B cell (primary cell): ENCODE measurements at regions not wholly inside any gene's neighbourhood (a gene's known extent, or its start where the extent isn't known, plus 50 kb on each side); places are given as distances from the start of the nearest gene placed in this dataset.

Experiments used
- ATAC-seq: fragments of 200-7000 bp; cut with Tn5 transposase; one replicate; pipeline ENCODE4 v1.10.0; 2021; ENCODE audit warnings: low read depth, mild to moderate bottlenecking, moderate number of reproducible peaks, moderate library complexity
- CTCF ChIA-PET: fragments of 350-600 bp; sonication (Branson Sonifier 250); formaldehyde crosslinking; loops from one replicate; lab custom pipeline; 2021; ENCODE audit warnings: antibody characterized with exemption, inconsistent platforms; lab: Charles Lee
- POLR2A ChIA-PET: fragments of 350-600 bp; sonication (Branson Sonifier 250); formaldehyde crosslinking; loops from one replicate; lab custom pipeline; 2021; ENCODE audit warnings: antibody characterized with exemption; lab: Charles Lee
- DNase-seq: peaks from one replicate; pipeline ENCODE4 v3.0.0; 2013
- H2AFZ ChIP-seq: 2 replicates; pipeline ENCODE4 v1.6.1; 2012; ENCODE audit warnings: mild to moderate bottlenecking, low read depth, low read length; ENCODE audit not compliant: insufficient read depth, poor library complexity, severe bottlenecking
- H3K27ac ChIP-seq, 2 donors: 1 replicate in 1 of 2; 2 replicates in 1 of 2; pipeline ENCODE4 v1.5.1; 2012 to 2013; ENCODE audit warnings: low read length in 2 of 2, mild to moderate bottlenecking in 2 of 2, moderate library complexity in 1 of 2
- H3K27me3 ChIP-seq, 4 experiments: fragments of 200-600 bp in 1 of 4; sonication (generic) in 1 of 4; replicated peaks in 1 of 4; 1 replicate in 2 of 4; 2 replicates in 2 of 4; pipeline versions ENCODE4 v1.6.1 to v1.7.0; 2013 to 2016; ENCODE audit warnings: low read length in 3 of 4, mild to moderate bottlenecking in 2 of 4, mixed read lengths in 1 of 4, moderate library complexity in 1 of 4; ENCODE audit not compliant: insufficient read depth in 4 of 4, control insufficient read depth in 3 of 4; ENCODE audit errors: control extremely low read depth in 1 of 4
- H3K36me3 ChIP-seq, 2 experiments: replicated peaks in 1 of 2; 1 replicate in 1 of 2; 2 replicates in 1 of 2; pipeline versions ENCODE4 v1.6.1 to v1.7.1; 2013; ENCODE audit warnings: low read length in 1 of 2; ENCODE audit not compliant: insufficient read depth in 2 of 2, control insufficient read depth in 1 of 2; ENCODE audit errors: control extremely low read depth in 1 of 2, extremely low read depth in 1 of 2
- H3K4me1 ChIP-seq, 2 donors: fragments of 200-600 bp in 1 of 2; sonication (generic) in 1 of 2; 1 replicate in 1 of 2; 2 replicates in 1 of 2; pipeline versions ENCODE4 v1.5.1 to v1.6.1; 2013 to 2017; ENCODE audit warnings: low read length in 2 of 2; ENCODE audit not compliant: control insufficient read depth in 2 of 2, insufficient read depth in 2 of 2
- H3K4me2 ChIP-seq: replicated peaks from 2 replicates; pipeline ENCODE3; 2012; ENCODE audit warnings: mild to moderate bottlenecking, low read depth, low read length; ENCODE audit not compliant: poor library complexity, severe bottlenecking
- H3K4me3 ChIP-seq, 5 experiments: fragments of 200-600 bp in 1 of 5; sonication (generic) in 1 of 5; 1 replicate in 3 of 5; 2 replicates in 2 of 5; pipeline versions ENCODE4 v1.5.1 to v1.7.0; 2011 to 2016; ENCODE audit warnings: low read length in 4 of 5, mild to moderate bottlenecking in 4 of 5, low read depth in 2 of 5, control low read depth in 1 of 5, moderate library complexity in 1 of 5; ENCODE audit not compliant: insufficient read depth in 1 of 5; ENCODE audit errors: control extremely low read depth in 1 of 5, extremely low read depth in 1 of 5
- H3K79me2 ChIP-seq: fragments of 200-600 bp; sonication (generic); one replicate; pipeline ENCODE4 v1.6.0; 2016; ENCODE audit warnings: low read length; ENCODE audit not compliant: control insufficient read depth, insufficient read depth
- H3K9ac ChIP-seq: fragments of 200-600 bp; sonication (generic); 2 replicates; pipeline ENCODE4 v1.6.1; 2017; ENCODE audit warnings: mild to moderate bottlenecking, low read length, moderate library complexity
- H3K9me3 ChIP-seq, 3 donors: one replicate each; pipeline versions ENCODE4 v1.6.1 to v1.7.1; 2013; ENCODE audit warnings: low read length in 2 of 3; ENCODE audit not compliant: control insufficient read depth in 2 of 3, insufficient read depth in 1 of 3; ENCODE audit errors: control extremely low read depth in 1 of 3
- H4K20me1 ChIP-seq: 2 replicates; pipeline ENCODE4 v1.6.0; 2012; ENCODE audit warnings: mild to moderate bottlenecking, low read length; ENCODE audit not compliant: insufficient read depth, control insufficient read depth, poor library complexity, severe bottlenecking
- H3K27ac Mint-ChIP-seq: one replicate; pipeline ENCODE4 v1.8.0; 2021; ENCODE audit warnings: mixed read lengths
- H3K27me3 Mint-ChIP-seq: one replicate; pipeline ENCODE4 v1.8.0; 2021; ENCODE audit warnings: mixed read lengths
- H3K4me1 Mint-ChIP-seq: one replicate; pipeline ENCODE4 v1.8.0; 2021; ENCODE audit warnings: mixed read lengths
- H3K4me3 Mint-ChIP-seq: one replicate; pipeline ENCODE4 v1.8.0; 2021; ENCODE audit warnings: mixed read lengths
- H3K9me3 Mint-ChIP-seq: one replicate; pipeline ENCODE4 v1.8.0; 2022; ENCODE audit warnings: mixed read lengths; ENCODE audit not compliant: insufficient read depth
- EZH2 ChIP-seq: IDR thresholded peaks from 2 replicates; pipeline ENCODE4 v1.6.1; 2012; ENCODE audit warnings: borderline replicate concordance, low read depth, mild to moderate bottlenecking, moderate library complexity, low read length; ENCODE audit not compliant: insufficient read depth, poor library complexity, severe bottlenecking
- WGBS: methylation state at CpG from one replicate; pipeline ENCODE4 v1.1.5; 2013; ENCODE audit warnings: missing lambda C conversion rate; ENCODE audit not compliant: insufficient coverage; 5-methylcytosine and 5-hydroxymethylcytosine counted together
- intact Hi-C: fragments of 100-400 bp; cut with micrococcal nuclease; formaldehyde crosslinking; loops from one replicate; pipeline ENCODE4 v1.10.0; 2022
- TF ChIP-seq, protein P1 (sequence below): fragments of 200-600 bp; IDR thresholded peaks from one replicate; pipeline ENCODE4 v1.8.0; 2022; ENCODE audit warnings: antibody characterized with exemption, mild to moderate bottlenecking

DNA sequence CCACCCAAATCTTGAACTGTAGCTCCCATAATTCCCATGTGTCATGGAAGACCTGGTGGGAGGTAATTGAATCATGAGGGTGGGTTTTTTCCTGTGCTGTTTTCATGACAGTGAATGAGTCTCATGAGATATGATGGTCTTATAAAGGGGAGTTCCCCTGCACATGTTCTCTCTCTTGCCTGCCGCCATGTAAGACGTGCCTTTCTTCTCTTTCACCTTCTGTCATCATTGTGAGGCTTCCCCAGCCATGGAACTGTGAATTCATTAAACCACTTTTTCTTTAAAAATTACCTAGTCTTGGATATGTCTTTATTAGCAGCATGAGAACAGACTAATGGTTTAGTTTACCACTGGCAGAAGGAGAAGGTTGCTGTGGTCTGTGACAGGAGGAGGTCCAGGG lies 111.5 kb upstream of the RAB18 start:
- Histone ChIP-seq H3K36me3 (no peaks in the 10 kb centered on the region), H3K27ac (no peak overlapping the region), H3K4me1 (no peaks in the 10 kb centered on the region), H3K4me2 (no peak overlapping the region), H3K4me3 (no peak overlapping the region), H3K27me3 (no peaks in the 10 kb centered on the region), H2AFZ (no peak overlapping the region), H3K9ac (no peak overlapping the region), H3K79me2 (no peaks in the 10 kb centered on the region), H3K9me3 (peaks cover 0 to 5% (median 0%) of the 10 kb centered on the region in 3 donors), H4K20me1 (no peaks in the 10 kb centered on the region)
- Mint-ChIP-seq H3K4me3 (no peak overlapping the region), H3K9me3 (peaks cover 3% of the 10 kb centered on the region), H3K27ac (no peak overlapping the region), H3K27me3 (peaks cover 34% of the 10 kb centered on the region), H3K4me1 (no peaks in the 10 kb centered on the region)
- POLR2A ChIA-PET: interaction anchor here (0.6 kb wide), 1 partner anchor 863 kb away, joined by 3 read pairs; no protein-coding TSS in a partner anchor
- no CpG with 5 or more reads among the region's 2 CpGs for WGBS
- CTCF ChIA-PET: no interaction called here
- intact Hi-C loops: no loop called here
- TF ChIP-seq, protein P1, sequence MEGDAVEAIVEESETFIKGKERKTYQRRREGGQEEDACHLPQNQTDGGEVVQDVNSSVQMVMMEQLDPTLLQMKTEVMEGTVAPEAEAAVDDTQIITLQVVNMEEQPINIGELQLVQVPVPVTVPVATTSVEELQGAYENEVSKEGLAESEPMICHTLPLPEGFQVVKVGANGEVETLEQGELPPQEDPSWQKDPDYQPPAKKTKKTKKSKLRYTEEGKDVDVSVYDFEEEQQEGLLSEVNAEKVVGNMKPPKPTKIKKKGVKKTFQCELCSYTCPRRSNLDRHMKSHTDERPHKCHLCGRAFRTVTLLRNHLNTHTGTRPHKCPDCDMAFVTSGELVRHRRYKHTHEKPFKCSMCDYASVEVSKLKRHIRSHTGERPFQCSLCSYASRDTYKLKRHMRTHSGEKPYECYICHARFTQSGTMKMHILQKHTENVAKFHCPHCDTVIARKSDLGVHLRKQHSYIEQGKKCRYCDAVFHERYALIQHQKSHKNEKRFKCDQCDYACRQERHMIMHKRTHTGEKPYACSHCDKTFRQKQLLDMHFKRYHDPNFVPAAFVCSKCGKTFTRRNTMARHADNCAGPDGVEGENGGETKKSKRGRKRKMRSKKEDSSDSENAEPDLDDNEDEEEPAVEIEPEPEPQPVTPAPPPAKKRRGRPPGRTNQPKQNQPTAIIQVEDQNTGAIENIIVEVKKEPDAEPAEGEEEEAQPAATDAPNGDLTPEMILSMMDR: no peak
- no peak for TF ChIP-seq EZH2
- DNase-seq: no peak
- ATAC-seq: no peak

DNA sequence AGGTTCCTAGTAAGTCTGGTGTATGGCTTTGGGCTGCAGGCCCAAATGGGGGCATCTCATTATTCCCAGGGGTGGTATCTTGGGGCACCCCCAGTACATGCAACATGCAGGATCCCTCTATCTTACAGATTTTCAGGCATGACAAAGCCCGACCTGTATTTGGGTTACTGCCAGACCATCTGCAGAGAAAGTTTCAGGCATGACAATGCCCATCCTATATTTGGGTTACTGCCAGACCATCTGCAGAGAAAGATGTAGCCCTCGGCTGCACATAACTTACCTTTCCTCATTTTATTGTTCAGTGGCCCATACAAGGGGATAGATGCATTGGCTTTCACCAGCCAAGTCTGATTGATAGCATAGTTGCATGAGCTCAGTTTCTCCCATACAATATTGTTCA lies 112.2 kb upstream of the RAB18 start:
- Histone ChIP-seq H3K9me3 (peaks cover 0 to 5% (median 0%) of the 10 kb centered on the region in 3 donors), H3K4me2 (no peak overlapping the region), H3K27me3 (no peaks in the 10 kb centered on the region), H3K4me1 (no peaks in the 10 kb centered on the region), H4K20me1 (no peaks in the 10 kb centered on the region), H3K9ac (no peak overlapping the region), H3K27ac (no peak overlapping the region), H3K4me3 (no peak overlapping the region), H2AFZ (no peak overlapping the region), H3K79me2 (no peaks in the 10 kb centered on the region), H3K36me3 (no peaks in the 10 kb centered on the region)
- H3K27ac Mint-ChIP-seq: no peak overlapping the region
- DNase-seq: no peak
- ChIA-PET CTCF (no interaction called here), POLR2A (no interaction called here)
- no peaks in the 10 kb centered on the region for H3K4me1 Mint-ChIP-seq
- ATAC-seq: no peak
- peaks cover 3% of the 10 kb centered on the region for H3K9me3 Mint-ChIP-seq
- TF ChIP-seq EZH2: no peak
- TF ChIP-seq, protein P1: no peak
- WGBS: 100% methylated on average over 2 of the region's 2 CpGs
- H3K4me3 Mint-ChIP-seq: no peak overlapping the region
- peaks cover 35% of the 10 kb centered on the region for H3K27me3 Mint-ChIP-seq
- intact Hi-C loops: no loop called here
